VCaP (cell line): ENCODE measurements at regions not wholly inside any gene's neighbourhood (a gene's known extent, or its start where the extent isn't known, plus 50 kb on each side); places are given as distances from the start of the nearest gene placed in this dataset.

Source experiments
- H3K27ac ChIP-seq: fragments of 450-650 bp; 2 replicates; pipeline ENCODE4 v1.5.1; 2017
- CTCF ChIP-seq: fragments of 450-650 bp; conservative IDR thresholded peaks from 2 replicates; pipeline ENCODE4 v1.5.1; 2017; ENCODE audit warnings: mild to moderate bottlenecking, moderate library complexity

GRCh38 chr16:31710880-31711279 is 162.7 kb upstream of the ZNF267 start:
- H3K27ac ChIP-seq, result no peak overlapping the region
- TF ChIP-seq CTCF, result no peak

DNA sequence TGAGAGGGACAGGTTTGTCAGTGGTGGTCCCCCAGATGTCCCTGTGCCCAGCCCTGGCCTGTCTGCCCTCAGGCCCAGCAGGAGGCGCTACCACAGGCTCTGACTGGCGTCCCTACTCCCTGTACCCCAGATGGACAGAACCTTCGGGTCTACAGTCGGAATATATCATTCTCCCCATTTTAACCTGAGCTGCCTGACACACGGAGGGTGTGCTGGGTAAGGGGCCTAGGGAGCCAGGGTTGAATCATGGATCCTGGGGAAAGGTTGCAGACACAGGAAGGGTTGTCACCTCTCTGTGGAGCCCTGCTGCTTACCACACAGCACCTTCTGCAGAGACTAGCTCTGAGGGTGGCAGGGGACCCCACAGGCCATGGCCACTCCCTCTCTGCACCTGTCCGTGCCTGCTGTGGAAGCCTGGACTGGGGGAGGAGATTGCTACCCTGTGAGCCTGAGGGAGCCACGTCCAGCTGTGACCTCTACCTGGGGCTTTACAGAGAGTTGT is 162.2 kb upstream of the ZNF267 start:
- no peak overlapping the region for H3K27ac ChIP-seq
- TF ChIP-seq CTCF, result no peak

DNA sequence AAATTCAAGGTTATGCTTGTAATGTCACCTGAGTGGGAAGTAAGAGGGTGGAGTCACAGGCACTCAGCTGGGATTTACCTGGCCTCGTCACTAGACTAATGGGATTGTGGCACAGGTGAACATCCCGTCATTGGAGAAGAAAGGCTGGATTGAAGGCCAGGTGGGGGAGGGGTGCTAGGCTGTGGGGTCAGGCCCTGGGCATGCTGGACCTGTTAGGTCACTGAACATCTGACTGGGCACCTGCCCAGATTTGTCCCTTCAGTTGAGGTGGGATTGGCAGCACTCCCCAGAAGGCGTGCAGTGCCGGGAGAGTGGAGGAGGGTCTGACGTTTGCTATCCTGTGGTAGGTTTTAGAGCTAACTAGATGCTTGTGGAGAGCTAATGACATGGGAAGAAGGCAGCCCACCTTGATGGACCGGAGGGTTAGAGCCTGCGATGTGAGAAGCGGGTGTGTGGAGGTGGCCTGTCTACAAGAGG is 161.5 kb upstream of the ZNF267 start:
- TF ChIP-seq CTCF, result no peak
- no peak overlapping the region for H3K27ac ChIP-seq

GRCh38 chr16:31713071-31713944 is 160.3 kb upstream of the ZNF267 start:
- peak overlapping the region; percentile 69 for H3K27ac ChIP-seq
- TF ChIP-seq CTCF, result no peak

DNA sequence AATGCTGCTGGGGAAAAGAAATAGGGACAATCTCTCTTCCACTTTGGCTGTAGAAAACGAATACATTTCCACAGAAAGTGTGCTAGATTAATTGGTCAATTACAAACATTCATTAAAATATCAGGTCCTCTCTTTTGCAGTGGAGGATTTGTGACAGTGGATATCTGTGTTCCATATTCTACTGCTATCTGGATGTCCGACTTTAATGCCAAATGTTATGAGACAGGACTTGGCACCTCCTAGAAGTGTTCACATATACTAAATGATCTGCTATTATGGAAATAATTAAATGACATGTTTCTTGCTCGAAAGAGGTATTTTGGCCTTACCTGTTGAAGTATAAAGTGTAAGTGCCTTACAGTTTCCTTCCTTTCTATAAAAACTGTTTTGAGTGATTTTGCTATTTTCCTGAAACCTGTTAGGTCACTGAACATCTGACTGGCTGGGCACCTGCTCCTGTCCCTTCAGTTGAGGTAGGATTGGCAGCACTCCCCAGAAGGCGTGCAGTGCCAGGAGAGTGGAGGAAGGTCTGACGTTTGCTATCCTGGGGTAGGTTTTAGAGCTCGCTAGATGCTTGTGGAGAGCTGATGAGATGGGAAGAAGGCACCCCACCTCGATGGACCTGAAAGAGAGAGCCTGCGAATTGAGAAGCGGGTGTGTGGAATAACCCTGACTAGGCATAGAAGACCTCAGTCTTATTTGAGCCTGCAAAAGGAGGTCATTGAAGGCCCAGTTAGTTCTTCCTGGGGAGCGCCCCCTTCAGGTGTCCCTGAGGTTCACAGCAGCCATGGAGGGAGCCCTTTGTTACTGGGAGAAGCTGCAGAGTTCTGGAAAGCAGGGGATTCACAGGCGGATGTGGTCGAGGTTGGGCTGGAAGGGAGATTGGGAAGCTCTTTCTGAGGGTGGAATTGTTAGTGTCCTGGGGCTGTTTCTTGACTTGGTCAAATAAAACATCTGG is 159.4 kb upstream of the ZNF267 start:
- peak overlapping the region; percentile 69 for H3K27ac ChIP-seq
- TF ChIP-seq CTCF, result no peak

GRCh38 chr16:31714903-31715504 is 158.6 kb upstream of the ZNF267 start:
- TF ChIP-seq CTCF, result no peak
- no peak overlapping the region for H3K27ac ChIP-seq

DNA sequence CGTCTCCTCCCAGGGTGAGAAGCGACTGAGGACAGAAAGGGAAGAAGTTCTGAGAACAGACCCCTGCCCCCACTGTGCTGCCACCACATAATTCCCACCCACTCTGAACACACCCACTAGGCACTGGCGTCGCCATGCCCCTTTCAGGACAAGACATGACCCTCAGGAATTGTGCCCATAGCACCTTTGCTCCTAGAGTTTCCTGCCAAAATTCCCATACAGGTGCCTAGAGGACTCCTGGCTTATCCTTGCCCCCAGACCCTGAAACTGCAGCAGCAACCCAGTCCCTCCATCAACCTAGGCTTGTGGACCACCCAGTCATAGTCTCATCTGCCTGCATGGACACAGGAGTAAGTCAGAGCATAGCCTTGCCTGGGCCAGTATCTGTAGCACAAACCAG is 157.7 kb upstream of the ZNF267 start:
- no peak for TF ChIP-seq CTCF
- no peak overlapping the region for H3K27ac ChIP-seq
